ENCODE measurements at regions not wholly inside any gene's neighbourhood (a gene's known extent, or its start where the extent isn't known, plus 50 kb on each side); places are given as distances from the start of the nearest gene placed in this dataset.

GRCh38 chr15:70442616-70443321 lies 320.6 kb downstream of the UACA start:
- TF ChIP-seq CTCF (IDR thresholded peaks at IDR 0.05): no peak
- no peak for TF ChIP-seq EP300 (IDR thresholded peaks at IDR 0.05)
- TF ChIP-seq POLR2AphosphoS5 (IDR thresholded peaks at IDR 0.05): no peak

Data from stomach (tissue), 4 donors.